CD4-positive, CD25-positive, alpha-beta regulatory T cell (primary cell): ENCODE measurements at regions not wholly inside any gene's neighbourhood (a gene's known extent, or its start where the extent isn't known, plus 50 kb on each side); places are given as distances from the start of the nearest gene placed in this dataset.

Source experiments
- ATAC-seq, 2 donors: fragments of 150-1000 bp; cut with Tn5 transposase; one replicate each; pipeline ENCODE4 v1.10.0; 2021; ENCODE audit warnings: low read depth in 2 of 2, moderate number of reproducible peaks in 2 of 2, moderate library complexity in 1 of 2
- DNase-seq, 3 donors: peaks; one replicate each; pipeline versions ENCODE4 v3.0.0 to v3.0.0-alpha.2; 2012 to 2022; ENCODE audit warnings: mixed read lengths in 1 of 3
- H3K27ac ChIP-seq: one replicate; pipeline ENCODE4 v1.7.0; 2013; ENCODE audit warnings: mild to moderate bottlenecking, low read length; ENCODE audit not compliant: insufficient read depth, poor library complexity, severe bottlenecking
- H3K27me3 ChIP-seq: one replicate; pipeline ENCODE4 v1.7.0; 2013; ENCODE audit warnings: low read length; ENCODE audit not compliant: control insufficient read depth, insufficient read depth
- H3K36me3 ChIP-seq: one replicate; pipeline ENCODE4 v1.7.0; 2013; ENCODE audit warnings: mild to moderate bottlenecking, low read length, moderate library complexity; ENCODE audit not compliant: control insufficient read depth, insufficient read depth
- H3K4me1 ChIP-seq: 2 replicates; pipeline ENCODE4 v1.7.0; 2013; ENCODE audit warnings: mild to moderate bottlenecking, low read length; ENCODE audit not compliant: insufficient read depth, control insufficient read depth, poor library complexity, severe bottlenecking
- H3K4me3 ChIP-seq: one replicate; pipeline ENCODE4 v1.7.0; 2013; ENCODE audit warnings: low read depth, mild to moderate bottlenecking, low read length, moderate library complexity
- H3K9me3 ChIP-seq, 2 experiments: 1 replicate in 1 of 2; 2 replicates in 1 of 2; pipeline ENCODE4 v1.7.0; 2013; ENCODE audit warnings: low read length in 2 of 2, mild to moderate bottlenecking in 1 of 2, moderate library complexity in 1 of 2; ENCODE audit not compliant: control insufficient read depth in 2 of 2
- H3K27ac Mint-ChIP-seq, 3 donors: one replicate each; pipeline ENCODE4 v1.8.0; 2020 to 2022; ENCODE audit warnings: mild to moderate bottlenecking in 3 of 3, mixed read lengths in 3 of 3, moderate library complexity in 2 of 3
- H3K27me3 Mint-ChIP-seq: one replicate; pipeline ENCODE4 v1.8.0; 2022; ENCODE audit warnings: mild to moderate bottlenecking, mixed read lengths
- H3K36me3 Mint-ChIP-seq: one replicate; pipeline ENCODE4 v1.8.0; 2020; ENCODE audit warnings: mixed read lengths
- H3K4me1 Mint-ChIP-seq, 4 donors: one replicate each; pipeline ENCODE4 v1.8.0; 2020 to 2022; ENCODE audit warnings: mixed read lengths in 4 of 4, mild to moderate bottlenecking in 1 of 4
- H3K4me3 Mint-ChIP-seq, 4 donors: one replicate each; pipeline ENCODE4 v1.8.0; 2020 to 2022; ENCODE audit warnings: mild to moderate bottlenecking in 4 of 4, mixed read lengths in 4 of 4, moderate library complexity in 3 of 4
- H3K9me3 Mint-ChIP-seq, 7 donors: one replicate each; pipeline ENCODE4 v1.8.0; 2020 to 2022; ENCODE audit warnings: mixed read lengths in 7 of 7, mild to moderate bottlenecking in 3 of 7, moderate library complexity in 2 of 7

GRCh38 chr1:188958461-188959115 lies 1519.1 kb downstream of the BRINP3 start:
- peaks cover 4% of the 10 kb centered on the region for H3K27me3 Mint-ChIP-seq
- H3K4me1 Mint-ChIP-seq, result no peaks in the 10 kb centered on the region
- ATAC-seq (no peak), DNase-seq (no peak)
- H3K4me3 Mint-ChIP-seq, result no peak overlapping the region
- Histone ChIP-seq H3K9me3 (peaks cover 1 to 6% of the 10 kb centered on the region in 2 experiments), H3K36me3 (no peaks in the 10 kb centered on the region), H3K27ac (no peak overlapping the region), H3K27me3 (no peaks in the 10 kb centered on the region), H3K4me1 (no peaks in the 10 kb centered on the region), H3K4me3 (no peak overlapping the region)
- peaks cover 0 to 17% (median 9%) of the 10 kb centered on the region in 7 donors for H3K9me3 Mint-ChIP-seq
- no peaks in the 10 kb centered on the region for H3K36me3 Mint-ChIP-seq
- H3K27ac Mint-ChIP-seq, result no peak overlapping the region

DNA sequence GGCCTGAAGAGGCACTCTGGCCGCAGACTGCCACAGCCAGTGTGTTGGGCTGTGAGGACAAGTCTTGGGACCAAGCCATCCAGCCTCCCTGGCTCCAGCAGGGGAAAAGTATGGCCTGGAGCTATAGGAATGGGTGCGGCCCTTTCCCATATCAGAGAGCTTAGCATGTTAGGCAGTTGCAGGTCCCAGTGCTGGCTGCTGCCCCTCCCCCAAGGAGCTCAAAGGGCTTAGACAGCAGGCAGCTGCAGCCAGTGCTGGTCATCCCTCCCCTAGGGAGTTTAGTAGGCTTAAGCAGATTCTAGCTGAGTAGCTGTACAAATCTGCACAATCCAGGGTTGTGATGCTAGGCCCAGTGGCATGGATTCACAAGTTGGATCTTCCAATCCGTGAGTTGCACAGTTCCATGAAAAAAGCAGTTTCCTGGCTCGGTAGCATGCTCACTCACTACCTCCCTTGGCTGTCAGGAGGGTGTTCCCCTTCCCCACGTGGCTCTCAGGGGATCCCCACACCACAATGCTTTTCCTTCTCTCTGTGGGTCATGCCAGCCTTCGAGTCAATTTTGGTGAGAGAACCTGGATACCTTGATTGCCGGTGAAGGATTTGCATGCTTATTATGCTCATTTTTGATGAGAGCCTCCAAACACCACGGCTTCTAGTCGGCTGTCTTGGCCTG lies 1490.8 kb downstream of the BRINP3 start:
- no peak for ATAC-seq
- H3K36me3 Mint-ChIP-seq, result no peaks in the 10 kb centered on the region
- no peaks in the 10 kb centered on the region for H3K27me3 Mint-ChIP-seq

GRCh38 chr1:188988589-188988988 lies 1489.1 kb downstream of the BRINP3 start:
- ATAC-seq (no peak), DNase-seq (no peak)
- peaks cover 0 to 20% (median 11%) of the 10 kb centered on the region in 7 donors for H3K9me3 Mint-ChIP-seq
- no peak overlapping the region for H3K4me3 Mint-ChIP-seq
- Histone ChIP-seq H3K36me3 (no peaks in the 10 kb centered on the region), H3K9me3 (peaks cover 1 to 12% of the 10 kb centered on the region in 2 experiments), H3K4me3 (no peak overlapping the region), H3K27me3 (no peaks in the 10 kb centered on the region), H3K4me1 (no peaks in the 10 kb centered on the region), H3K27ac (no peak overlapping the region)
- H3K36me3 Mint-ChIP-seq, result no peaks in the 10 kb centered on the region
- H3K27me3 Mint-ChIP-seq, result no peaks in the 10 kb centered on the region
- no peaks in the 10 kb centered on the region for H3K4me1 Mint-ChIP-seq
- no peak overlapping the region for H3K27ac Mint-ChIP-seq

More for the DNA sequence above, 1490.8 kb downstream of the BRINP3 start:
- H3K4me1 Mint-ChIP-seq, result no peaks in the 10 kb centered on the region
- Histone ChIP-seq H3K4me1 (no peaks in the 10 kb centered on the region), H3K36me3 (no peaks in the 10 kb centered on the region), H3K9me3 (peaks cover 1 to 12% of the 10 kb centered on the region in 2 experiments), H3K4me3 (no peak overlapping the region), H3K27ac (no peak overlapping the region), H3K27me3 (no peaks in the 10 kb centered on the region)
- DNase-seq, result no peak
- H3K4me3 Mint-ChIP-seq, result no peak overlapping the region
- H3K9me3 Mint-ChIP-seq, result peaks cover 0 to 21% (median 10%) of the 10 kb centered on the region in 7 donors
- H3K27ac Mint-ChIP-seq, result no peak overlapping the region

GRCh38 chr1:188991221-188991930 lies 1486.3 kb downstream of the BRINP3 start:
- DNase-seq, result no peak
- ATAC-seq, result no peak
- no peaks in the 10 kb centered on the region for H3K4me1 Mint-ChIP-seq
- Histone ChIP-seq H3K9me3 (peaks cover 1 to 12% of the 10 kb centered on the region in 2 experiments), H3K27ac (no peak overlapping the region), H3K27me3 (no peaks in the 10 kb centered on the region), H3K4me1 (no peaks in the 10 kb centered on the region), H3K4me3 (no peak overlapping the region), H3K36me3 (no peaks in the 10 kb centered on the region)
- no peaks in the 10 kb centered on the region for H3K27me3 Mint-ChIP-seq
- peaks cover 2 to 12% (median 7%) of the 10 kb centered on the region in 7 donors for H3K9me3 Mint-ChIP-seq
- H3K27ac Mint-ChIP-seq, result no peak overlapping the region
- H3K36me3 Mint-ChIP-seq, result no peaks in the 10 kb centered on the region
- no peak overlapping the region for H3K4me3 Mint-ChIP-seq

DNA sequence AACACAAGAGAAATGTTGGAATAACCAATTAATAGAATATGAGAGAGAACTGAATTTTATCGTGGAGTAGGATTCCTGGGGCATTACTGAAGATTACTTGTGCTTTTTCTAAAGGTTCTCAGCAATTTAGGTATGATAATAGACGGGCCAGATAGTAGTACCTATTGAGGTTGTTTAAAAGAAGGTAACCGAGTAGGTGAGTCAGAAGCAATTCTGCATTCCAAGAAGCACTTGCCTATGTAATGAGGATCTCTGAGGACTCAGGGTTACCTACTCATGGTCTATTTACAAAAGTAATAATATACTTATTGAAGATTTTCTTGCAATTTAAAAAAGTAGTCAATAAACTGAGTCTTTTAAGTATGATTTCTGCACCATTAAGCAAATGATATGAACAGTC lies 1469.8 kb downstream of the BRINP3 start:
- no peak overlapping the region for H3K27ac ChIP-seq
- H3K9me3 ChIP-seq, result peaks cover 0 to 5% of the 10 kb centered on the region in 2 experiments
- no peak for ATAC-seq
- no peak for DNase-seq
- no peaks in the 10 kb centered on the region for H3K27me3 Mint-ChIP-seq
- H3K4me1 Mint-ChIP-seq, result no peaks in the 10 kb centered on the region
- H3K9me3 Mint-ChIP-seq, result peaks cover 1 to 10% (median 6%) of the 10 kb centered on the region in 7 donors
- no peak overlapping the region for H3K4me3 ChIP-seq
- no peaks in the 10 kb centered on the region for H3K27me3 ChIP-seq
- no peaks in the 10 kb centered on the region for H3K36me3 Mint-ChIP-seq
- no peak overlapping the region for H3K27ac Mint-ChIP-seq
- H3K4me3 Mint-ChIP-seq, result no peak overlapping the region
- H3K36me3 ChIP-seq, result no peaks in the 10 kb centered on the region
- no peaks in the 10 kb centered on the region for H3K4me1 ChIP-seq

- H3K36me3 Mint-ChIP-seq, result no peaks in the 10 kb centered on the region
- DNase-seq (no peak), ATAC-seq (no peak)
- no peaks in the 10 kb centered on the region for H3K27me3 Mint-ChIP-seq
- H3K9me3 ChIP-seq, result peaks cover 0 to 5% of the 10 kb centered on the region in 2 experiments
- no peak overlapping the region for H3K4me3 Mint-ChIP-seq
- no peak overlapping the region for H3K27ac ChIP-seq
- no peaks in the 10 kb centered on the region for H3K36me3 ChIP-seq
- H3K4me1 ChIP-seq, result no peaks in the 10 kb centered on the region
- no peak overlapping the region for H3K27ac Mint-ChIP-seq
- no peaks in the 10 kb centered on the region for H3K27me3 ChIP-seq
- no peaks in the 10 kb centered on the region for H3K4me1 Mint-ChIP-seq
- no peak overlapping the region for H3K4me3 ChIP-seq
- H3K9me3 Mint-ChIP-seq, result peaks cover 0 to 20% (median 7%) of the 10 kb centered on the region in 7 donors
Observed at GRCh38 chr1:189021577-189021976, 1456.1 kb downstream of the BRINP3 start.

DNA sequence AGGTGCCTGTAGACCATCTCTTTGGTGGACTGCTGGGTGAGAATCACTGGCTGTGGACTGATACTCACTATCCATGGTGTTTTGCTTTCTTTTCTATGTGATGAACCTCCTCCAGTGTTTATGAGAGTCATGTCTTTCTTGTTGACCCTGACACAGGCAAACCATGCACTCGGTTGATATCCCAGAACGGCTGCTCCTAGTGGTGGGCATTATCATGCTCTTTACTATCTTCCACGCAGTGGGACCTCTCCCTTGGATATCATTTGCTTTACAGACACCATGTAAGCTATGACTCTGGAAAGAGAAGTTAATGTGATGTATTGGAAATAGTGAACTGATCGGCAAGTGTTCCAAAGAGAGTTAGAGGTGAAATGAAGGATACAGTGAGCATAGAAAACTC lies 1455.6 kb downstream of the BRINP3 start:
- H3K27me3 ChIP-seq, result no peaks in the 10 kb centered on the region
- H3K27ac ChIP-seq, result no peak overlapping the region
- H3K4me1 ChIP-seq, result no peaks in the 10 kb centered on the region
- Mint-ChIP-seq H3K4me1 (no peaks in the 10 kb centered on the region), H3K36me3 (no peaks in the 10 kb centered on the region), H3K4me3 (no peak overlapping the region), H3K27ac (no peak overlapping the region), H3K27me3 (no peaks in the 10 kb centered on the region), H3K9me3 (peaks cover 0 to 16% (median 6%) of the 10 kb centered on the region in 7 donors)
- ATAC-seq, result no peak
- DNase-seq, result no peak
- no peaks in the 10 kb centered on the region for H3K36me3 ChIP-seq
- no peak overlapping the region for H3K4me3 ChIP-seq
- peaks cover 0 to 5% of the 10 kb centered on the region in 2 experiments for H3K9me3 ChIP-seq
